Activated CD4-positive, alpha-beta T cell treated with anti-CD3 and anti-CD28 coated beads, Interleukin-2, Interleukin-6, amounts not matched to agents 100 ng/mL and 50 ng/mL, durations not matched to agents 16 hours and 8 hours (primary cell): ENCODE measurements at regions not wholly inside any gene's neighbourhood (a gene's known extent, or its start where the extent isn't known, plus 50 kb on each side); places are given as distances from the start of the nearest gene placed in this dataset.

Source experiments
- DNase-seq: peaks from one replicate; pipeline ENCODE4 v3.0.0-alpha.2; 2020

DNA sequence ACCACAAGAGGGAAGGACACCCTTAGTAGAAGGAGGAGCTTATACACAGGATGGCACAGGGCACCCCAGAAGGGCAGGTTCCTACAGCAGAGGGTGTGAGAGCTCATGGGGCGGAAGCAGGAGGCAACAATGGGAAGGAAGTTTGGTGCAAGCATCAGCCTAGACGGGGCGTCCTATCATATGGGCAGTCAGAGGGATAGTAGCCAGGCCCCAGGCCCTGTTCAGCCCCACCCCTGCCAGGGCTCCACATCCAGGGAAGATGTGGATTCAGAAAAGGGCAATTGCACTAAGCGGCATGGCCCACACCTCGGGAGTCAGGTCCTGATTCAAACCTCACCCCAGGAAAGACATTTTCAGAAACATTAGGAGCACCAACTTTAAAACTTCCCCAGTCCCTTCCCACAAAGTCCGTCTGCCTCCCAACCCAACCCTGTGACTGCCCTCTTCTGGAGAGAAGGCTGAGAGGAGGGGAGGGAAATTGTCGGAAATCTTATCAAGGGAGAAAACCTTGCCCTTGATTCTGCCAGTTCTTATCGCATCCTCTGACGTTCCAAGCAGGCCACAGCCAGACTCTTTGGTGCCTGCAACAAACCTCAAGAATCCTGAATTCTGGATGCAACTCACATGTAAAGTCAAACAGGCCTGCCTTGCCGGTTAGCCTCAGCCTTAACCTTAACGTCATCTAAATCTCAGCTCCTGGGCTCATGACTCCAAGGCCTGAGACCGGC is 198.8 kb upstream of the CDH5 start:
- no peak for DNase-seq

DNA sequence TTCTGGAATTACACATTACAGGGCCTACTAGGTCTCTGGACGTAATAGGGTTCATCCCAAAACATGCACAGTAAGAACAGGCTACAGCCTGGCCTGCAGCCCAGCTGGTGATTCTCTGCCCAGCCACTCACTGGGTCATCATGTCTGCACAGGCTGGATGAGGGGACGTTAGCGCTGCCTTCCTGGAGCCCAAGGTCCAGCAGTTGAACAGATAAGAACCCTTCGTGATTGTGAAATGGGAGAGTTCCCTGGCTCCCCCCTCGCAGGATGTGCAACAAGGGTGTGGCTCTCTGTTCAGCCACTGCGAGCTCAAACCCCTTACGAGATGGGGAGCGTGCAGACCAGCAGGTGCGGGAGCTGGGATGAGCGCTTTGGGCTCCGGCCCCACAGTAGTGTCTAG is 200.0 kb upstream of the CDH5 start:
- no peak for DNase-seq

DNA sequence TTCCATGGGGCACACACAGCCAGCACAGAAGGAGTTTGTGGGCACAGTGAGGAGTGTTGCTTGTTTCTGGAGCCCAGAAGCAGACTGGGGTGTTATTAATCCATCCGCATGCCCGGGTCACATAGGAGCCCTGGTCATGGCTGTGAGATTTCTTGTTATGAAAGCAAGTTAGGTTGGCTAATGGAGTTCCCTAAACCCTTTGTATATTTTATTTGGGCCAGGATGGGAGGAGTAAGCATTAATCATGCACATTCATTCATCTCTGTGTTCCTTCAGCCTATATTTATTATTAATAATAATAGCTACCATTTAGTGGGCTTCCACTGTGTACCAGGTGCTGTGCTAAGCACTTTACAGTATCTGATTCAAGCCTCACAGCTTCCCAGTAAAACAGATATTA is 200.6 kb upstream of the CDH5 start:
- no peak for DNase-seq

DNA sequence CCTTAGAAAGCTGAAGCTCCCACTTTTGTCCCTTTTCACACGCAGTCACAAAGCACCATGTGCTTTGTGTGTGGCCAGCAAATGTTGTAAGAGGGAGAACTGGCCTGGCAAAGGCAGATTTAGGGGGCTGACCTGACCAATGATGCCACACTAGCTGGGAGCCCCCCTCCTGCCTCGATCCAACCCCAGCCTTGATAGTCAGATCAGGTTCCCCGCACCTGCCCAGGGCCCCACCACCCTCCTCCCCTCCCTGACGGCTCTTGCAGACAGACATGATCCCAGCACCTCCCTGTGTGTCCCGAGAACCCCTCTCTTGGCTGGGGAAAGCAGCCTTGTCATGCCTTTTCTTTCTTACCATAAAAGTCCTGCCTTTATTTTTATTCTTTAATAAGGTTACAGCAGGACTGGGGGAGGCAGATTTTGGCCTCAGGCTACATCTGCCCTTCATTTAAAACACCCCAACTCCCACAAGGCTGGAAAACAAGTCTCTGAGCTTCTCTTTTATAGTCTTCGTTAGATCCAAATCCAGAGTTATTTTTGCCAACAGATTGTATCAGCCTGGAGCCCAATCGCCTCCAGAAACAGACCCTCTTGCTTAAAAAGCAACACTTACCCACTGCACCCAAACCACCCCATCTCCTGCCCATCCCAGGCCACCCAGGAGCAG is 201.8 kb upstream of the CDH5 start:
- no peak for DNase-seq

DNA sequence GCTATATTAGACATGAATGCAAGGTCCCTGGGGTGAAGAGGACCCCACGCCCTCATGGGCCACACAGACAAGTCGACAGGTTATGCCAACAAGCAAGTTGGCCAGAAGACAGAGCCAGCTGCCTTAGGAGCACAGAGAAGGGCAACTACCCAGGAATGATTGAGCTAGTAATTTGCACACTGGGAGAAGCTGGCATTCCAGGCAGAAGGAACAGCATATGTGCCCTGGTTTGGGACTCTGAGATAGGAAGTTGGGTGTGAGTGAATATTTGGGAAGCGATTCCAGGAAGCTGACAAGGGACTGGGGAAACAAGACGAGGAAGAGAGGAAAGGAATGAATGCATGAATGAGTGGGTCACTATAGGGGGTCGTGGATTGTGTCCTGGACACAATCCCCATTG is 203.7 kb upstream of the CDH5 start:
- no peak for DNase-seq

DNA sequence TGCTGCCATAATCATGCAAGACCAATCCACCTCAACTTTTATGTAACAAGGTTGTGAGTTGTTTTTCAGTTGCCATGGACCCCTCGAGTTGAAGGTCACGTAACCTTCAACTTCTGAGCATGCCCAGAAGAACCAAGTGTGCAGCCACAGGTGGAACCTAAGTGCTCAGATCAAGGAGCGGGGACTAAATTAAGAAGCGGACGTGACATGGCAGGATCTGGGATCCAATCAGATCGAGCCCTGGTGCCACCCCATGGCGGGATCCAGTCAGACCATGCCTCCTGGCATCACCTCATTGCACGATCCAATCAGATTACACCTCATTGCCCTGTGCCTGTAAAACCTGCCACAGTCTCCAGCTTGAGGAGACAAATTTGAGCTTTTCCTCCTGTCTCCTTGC is 204.5 kb upstream of the CDH5 start:
- DNase-seq, result no peak

DNA sequence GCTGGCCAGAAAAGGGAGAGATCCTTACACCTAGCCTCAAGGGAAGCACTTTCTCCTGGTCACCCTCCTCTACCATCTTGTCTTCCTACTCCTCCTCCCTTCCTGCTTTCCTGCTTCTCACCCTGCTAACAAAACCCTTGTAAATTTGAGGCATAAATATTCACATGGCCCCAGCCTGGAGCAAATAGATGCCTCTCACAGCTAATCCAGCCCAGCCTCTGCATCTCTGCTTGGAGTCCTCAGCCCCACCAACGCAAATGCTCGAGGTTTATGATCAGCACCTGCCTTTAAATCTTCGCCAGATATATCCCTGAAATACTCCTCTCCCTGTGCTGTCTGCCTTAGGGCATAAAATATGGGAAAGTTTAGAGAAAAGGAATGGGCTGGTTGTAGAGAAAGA is 205.2 kb upstream of the CDH5 start:
- DNase-seq, result no peak

DNA sequence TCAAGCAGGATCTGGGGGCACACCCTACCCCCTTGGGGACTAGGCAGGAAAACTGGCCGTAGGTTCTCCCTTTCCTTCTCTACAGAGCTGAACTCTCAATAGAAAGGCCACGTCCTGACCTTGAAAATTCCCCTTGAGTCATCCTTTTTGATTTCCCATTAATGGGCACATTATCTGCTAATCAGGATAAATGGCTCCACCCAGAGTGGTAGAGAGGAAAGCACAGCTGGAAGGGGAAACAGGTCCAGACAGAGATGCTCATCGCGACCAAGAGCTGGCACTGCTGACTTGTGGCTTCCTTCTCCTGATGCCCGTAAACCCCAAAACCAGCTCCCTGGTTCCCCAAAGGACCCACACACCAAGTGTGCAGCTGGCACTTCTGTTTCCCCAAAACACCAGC is 206.5 kb upstream of the CDH5 start:
- no peak for DNase-seq

DNA sequence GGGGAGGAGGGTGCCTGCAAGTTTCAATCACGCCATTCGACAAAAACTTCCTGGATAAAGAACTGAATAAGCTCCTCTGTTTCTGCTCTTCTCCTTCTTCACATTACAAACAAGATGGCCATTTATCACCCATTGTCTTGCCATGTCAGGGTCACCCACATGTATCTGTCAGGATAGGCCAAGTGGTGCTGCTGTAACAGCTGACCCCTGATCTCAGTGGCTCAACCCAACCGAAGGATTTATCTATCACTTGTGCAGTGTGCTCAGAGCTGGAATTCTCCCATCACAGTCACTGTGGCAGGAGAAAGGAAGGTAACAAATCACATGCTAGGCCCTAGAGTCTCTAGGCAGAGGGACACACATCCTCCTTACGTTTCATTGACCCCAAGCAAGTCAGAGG is 210.0 kb upstream of the CDH5 start:
- DNase-seq, result no peak

DNA sequence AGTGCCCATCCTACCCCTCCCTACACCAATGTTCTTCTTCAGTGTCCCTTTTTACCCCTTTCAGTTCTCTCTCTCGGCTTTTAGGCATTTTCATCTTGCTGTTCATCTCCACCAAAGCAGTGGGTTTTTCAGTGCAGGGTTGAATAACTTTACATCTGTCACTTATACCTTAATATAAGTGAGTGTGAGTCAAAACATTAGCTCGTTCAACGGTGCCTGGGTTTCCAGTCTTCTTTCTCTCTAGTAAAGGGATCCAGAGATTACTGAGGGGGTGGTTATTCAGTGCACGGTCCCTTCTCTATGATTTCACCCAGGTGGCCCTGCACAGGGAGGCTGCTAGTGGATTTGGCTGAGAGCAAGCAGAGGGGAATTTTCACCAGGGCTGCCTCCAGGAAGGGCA is 210.6 kb upstream of the CDH5 start:
- DNase-seq, result no peak

DNA sequence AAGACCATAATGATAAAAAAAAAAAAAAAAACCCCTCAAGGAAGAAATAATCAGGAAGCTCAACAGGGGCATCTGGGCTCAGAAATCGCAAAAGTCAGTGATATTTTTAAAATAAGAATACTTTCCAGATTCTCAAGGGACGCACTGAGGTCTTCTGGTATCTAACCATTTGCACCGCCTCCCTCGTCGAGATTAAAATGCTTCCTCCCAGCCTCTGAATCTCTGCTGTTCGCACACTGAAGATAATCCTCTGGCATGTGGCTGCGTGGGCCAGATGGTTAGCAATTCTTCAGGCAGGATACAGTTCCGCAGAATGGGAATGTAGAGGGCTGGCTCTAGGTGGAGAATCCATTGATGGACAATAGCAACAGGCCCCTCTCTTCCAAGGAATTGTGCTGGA is 211.7 kb upstream of the CDH5 start:
- no peak for DNase-seq

DNA sequence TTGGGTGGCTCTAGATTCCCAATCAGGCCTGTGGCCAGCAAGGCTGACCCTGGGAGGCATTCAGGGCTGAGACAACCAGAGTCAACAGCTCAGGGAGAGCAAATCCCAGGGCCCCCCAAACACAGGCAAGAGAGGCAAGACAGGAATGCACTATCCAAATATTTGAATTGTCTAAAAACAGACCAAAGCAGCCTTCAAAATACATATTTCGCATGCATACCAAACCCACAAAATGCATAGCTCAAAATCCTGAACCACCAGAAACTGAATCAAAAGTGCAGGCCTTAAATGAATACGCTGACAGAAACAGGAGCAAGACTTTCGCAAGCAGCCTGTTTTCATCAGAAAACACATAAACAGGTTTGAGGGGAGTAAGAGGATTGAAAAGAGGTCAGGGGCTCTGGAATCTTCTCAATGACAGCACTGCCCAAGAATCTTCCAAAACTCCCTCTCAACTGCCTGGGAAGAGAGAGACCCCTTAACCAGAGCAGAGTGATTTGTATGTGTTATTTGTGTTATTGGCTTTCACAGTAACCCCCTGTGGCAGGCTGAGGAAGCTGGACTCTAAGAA is 213.6 kb upstream of the CDH5 start:
- no peak for DNase-seq

DNA sequence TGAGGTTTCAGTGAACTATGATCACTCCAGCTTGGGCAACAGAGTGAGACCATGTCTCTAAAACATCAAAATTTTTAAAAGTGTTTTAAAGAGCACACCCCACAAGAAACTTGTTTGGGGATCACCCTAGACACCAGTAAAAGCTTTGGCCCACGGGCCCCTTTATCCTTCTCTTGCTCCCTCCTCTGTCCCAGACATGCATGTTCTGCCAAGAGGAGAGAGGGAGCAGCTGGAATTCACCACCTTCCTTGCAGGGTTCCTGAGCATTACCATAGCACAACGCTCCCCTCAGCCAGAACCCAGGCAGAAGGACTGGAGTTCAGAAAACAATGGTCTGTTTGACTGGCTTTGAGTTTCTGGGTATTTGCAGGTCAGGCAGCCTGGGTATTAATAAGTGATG is 214.3 kb upstream of the CDH5 start:
- DNase-seq, result no peak

DNA sequence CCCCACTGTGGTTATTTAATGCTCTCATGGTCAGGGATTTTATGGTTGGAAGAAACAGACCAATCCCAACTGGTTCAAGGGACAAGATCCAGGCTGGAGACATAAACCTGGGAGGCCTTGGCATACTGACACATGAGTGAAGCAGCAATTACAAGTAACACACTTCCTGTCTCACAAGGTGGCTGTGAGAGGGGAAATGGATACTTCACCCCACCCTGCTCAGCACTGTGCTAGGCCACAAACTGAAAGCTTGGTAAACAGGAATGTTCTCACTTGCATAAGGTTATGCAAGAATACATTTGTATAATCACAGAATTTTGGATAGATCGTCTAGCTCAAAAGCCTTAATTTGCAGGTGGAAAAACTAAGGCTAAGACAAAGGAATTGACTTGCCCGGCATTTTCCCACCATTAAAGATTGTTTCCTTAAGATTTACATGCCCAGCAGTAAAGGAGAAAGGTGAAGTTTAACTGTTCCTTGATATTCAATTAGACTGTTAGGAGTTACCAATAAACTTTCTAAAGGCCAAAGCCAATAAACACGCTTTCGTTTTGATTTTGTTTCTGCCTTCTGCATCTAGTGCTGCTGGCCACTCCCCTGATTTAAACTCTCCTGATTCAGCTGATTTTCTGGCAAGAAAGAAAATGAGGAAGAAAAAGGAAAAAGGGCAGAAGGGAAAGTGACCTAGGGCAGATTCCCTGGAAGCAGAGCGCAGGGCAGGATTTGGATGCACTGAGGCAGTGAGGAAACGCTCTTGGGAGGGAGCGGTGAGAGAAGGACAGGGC is 215.6 kb upstream of the CDH5 start:
- no peak for DNase-seq

DNA sequence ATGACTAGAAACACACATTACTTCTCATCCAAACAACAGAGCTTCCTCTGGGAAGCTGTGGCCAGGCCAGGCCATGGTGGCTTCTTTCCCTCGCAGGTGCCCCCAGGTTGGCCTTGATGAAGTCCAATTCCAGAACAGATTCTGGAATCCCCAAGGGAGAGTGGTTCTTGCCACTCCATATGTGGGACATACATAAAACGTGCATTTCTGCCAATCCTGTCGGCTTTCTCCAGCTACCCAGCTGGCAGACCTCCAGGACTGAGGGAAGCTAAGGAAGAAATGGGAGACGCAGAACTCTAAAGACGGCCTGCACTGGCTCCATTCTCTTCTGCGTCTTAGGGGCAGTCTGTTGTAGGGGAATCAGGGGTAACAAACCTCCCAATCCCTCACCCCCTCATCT is 219.2 kb upstream of the CDH5 start:
- DNase-seq, result no peak

DNA sequence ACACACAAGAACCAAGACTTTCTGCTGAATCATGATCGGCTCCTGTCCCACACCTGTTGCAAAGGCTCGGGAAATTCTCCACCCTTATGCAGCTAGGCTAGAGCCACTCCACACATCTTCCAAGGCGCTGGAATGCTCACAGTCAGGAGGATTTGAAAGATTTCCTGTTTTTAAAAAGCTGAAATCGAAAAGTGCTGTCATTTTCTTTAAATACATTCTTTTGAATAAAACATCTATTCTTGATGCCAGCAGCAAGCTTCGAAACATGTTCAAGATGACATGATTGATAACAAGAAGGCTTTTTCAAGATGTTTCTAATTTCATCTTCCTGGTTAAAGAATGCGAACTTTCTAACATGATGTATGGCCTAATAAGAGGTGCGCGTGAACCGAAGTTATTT is 219.7 kb upstream of the CDH5 start:
- no peak for DNase-seq

DNA sequence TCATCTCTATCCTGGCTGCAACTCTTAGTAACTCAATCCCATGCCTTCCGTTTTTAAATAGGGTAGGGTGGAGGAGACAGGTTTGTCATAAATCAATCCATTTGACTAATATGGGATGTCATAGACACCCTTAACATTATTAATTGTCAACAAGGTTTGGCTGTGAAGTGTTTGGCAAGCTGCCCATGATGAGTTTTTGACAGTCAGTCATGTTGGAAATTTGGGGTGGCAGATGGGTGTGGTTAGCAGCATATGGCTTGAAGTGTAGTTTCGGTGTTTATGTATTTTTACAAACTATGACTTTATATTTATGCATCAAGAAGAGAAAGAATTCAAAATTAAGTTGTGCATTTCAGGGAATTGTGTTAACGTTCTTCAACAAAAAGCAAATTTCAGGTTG is 221.8 kb upstream of the CDH5 start:
- DNase-seq, result no peak

DNA sequence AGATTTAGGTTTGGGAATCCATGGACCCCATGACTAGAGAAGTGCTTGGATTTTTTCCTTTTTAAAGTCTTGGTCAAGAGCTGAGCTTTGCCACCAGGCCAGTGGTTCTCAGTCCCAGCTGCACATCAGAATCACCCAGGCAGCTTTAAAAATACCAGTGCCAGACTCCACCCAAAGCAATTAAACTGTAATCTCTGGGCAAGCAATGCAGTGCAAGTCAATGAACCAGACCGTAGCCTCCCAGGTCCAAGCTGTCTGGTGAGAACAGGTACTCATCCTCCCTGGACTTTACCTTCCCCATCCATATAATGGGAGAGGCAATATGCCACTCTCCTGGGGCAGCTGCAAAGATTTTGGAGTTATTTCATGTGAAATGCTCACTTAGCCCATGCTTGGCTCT is 223.1 kb upstream of the CDH5 start:
- no peak for DNase-seq

DNA sequence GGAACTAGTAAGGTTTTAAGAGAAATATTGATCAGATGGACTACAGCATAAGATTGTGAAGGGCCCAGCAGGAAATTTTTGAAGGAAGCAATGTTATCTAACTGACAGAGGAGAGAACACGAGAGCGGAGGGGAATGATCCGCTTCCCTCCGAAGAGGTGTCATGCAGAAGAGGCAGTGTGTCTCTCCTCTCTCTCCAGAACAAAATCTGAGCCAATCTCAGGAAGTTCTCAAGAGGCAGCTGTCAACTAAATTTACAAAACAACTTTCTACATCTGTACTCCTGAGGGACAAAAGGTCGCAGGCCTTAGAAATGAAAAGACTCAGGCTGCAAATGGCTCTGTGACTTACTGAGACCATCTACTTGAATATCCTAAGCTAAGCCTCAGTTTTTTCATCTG is 224.6 kb upstream of the CDH5 start:
- DNase-seq, result no peak

DNA sequence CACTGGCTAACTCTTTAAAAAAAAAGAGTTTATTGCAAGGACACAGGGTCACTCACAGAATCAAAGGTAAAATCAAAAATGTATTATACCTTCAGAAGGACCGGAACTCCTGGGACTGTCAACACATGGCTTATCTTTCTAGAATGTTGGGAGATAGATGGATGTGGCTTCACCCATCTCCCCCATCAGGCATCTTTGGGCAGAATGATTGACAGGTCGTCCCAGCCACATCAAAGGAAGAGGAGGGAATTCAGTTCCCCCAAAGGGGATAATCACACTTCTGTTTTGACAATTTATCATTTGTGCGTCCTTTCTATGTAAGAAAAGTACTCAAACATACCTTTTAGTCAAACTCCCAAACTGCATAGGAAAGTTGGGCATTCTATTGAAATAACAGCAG is 228.6 kb upstream of the CDH5 start:
- DNase-seq, result no peak

DNA sequence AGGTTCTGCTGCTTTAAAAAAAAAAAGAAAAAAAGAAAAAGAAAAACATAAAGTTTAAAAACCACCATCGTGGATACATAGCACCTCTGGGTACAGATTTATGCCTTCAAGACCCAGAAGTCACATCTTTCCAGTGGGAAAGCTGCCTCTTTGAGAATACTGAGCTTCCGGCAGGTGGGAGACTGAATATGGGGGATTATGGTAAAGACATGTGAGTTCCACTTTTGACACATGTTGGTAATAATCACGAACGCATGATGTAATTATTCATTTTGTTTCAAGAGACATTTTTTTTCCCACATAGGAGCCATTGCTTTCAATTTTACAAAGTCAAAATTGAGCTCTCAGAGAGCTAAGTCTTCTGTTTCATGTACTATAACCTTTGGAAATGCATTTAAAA is 229.7 kb upstream of the CDH5 start:
- no peak for DNase-seq

DNA sequence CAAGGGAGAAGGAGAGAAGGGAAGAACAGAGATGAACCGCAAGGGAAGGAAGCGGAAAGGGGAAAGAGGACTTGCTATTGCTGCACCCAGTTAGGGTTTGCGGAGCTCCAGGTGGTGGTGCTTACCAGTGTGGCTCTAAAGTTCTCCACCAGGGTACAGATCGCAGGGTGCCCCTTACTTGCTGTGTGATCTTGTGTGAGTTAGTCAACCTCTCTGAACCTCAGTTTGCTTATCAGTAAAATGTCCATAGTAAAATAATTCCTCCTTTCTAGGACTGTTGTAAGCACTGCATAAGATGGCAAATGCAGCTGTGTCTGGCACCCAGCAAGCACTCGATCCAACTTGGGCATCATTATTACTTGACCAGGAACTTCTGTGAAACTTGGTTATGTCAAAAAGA is 230.7 kb upstream of the CDH5 start:
- no peak for DNase-seq

DNA sequence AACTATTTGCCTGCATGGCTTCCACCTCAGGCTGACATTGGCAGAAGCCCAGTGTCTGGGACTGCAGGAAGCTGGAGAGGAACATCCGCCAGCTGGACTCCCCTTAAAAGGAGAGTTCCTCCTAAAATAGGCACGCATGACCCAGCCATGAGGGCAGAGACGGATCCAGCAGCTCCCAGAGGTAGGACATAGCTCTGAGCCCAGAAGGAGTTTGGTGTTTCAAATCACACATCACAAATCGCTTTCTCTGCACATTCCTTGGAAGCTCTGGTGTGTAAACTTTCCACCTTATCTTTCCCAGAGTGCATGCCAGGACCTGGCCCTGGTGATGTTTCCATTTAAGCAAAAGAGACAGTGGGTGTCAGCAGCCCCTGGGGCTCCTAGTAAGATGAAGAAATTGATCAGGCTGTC is 231.1 kb upstream of the CDH5 start:
- no peak for DNase-seq

DNA sequence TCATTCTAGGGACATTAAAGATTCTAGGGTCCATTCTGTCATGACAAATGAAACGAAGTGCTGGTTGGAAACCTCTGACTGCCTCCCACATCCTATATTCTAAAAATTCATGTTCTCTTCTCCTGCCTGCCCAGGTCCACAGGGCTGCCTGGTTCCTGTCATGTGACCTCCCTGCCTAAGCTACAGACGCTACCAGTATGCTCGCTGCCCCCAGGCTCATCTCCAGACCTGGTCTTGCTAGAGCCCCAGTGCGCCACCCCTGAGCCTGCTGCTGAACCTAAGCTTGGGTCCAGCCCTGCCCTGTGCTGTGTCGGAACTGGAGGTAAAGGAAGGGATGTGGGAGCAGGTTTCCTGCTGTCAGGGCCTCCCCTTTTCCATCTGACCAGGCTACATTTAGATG is 231.6 kb upstream of the CDH5 start:
- DNase-seq, result no peak
